ENCODE measurements at regions not wholly inside any gene's neighbourhood (a gene's known extent, or its start where the extent isn't known, plus 50 kb on each side); places are given as distances from the start of the nearest gene placed in this dataset.
"Not testable (repeated sequence)": the region's sequence is repeated elsewhere in the genome, so short reads cannot be mapped to it uniquely, and the experiment has no call there.

- DNase-seq (peak; percentile 99), ATAC-seq (peak; percentile 85)
Observed at GRCh38 chr3:125915792-125916375, 53.1 kb upstream of the ROPN1B start.

- peak; percentile 98 for DNase-seq
- ATAC-seq, result peak; percentile 93
Observed at GRCh38 chr3:125916376-125916978, 52.5 kb upstream of the ROPN1B start.

- not testable (repeated sequence) for ATAC-seq
- DNase-seq, result peak; percentile 42
Observed at GRCh38 chr3:125917020-125917549, 51.9 kb upstream of the ROPN1B start.

GRCh38 chr3:125918024-125918423 lies 51.0 kb upstream of the ROPN1B start:
- ATAC-seq, DNase-seq: not testable (repeated sequence)

- not testable (repeated sequence) for ATAC-seq, DNase-seq
Observed at GRCh38 chr3:125918451-125918850, 50.5 kb upstream of the ROPN1B start.

- not testable (repeated sequence) for DNase-seq, ATAC-seq
Observed at GRCh38 chr3:125918866-125919265, 50.1 kb upstream of the ROPN1B start.
